GM18498 (cell line): ENCODE measurements at regions not wholly inside any gene's neighbourhood (a gene's known extent, or its start where the extent isn't known, plus 50 kb on each side); places are given as distances from the start of the nearest gene placed in this dataset.

Experiments used
- ATAC-seq: cut with Tn5 transposase; IDR thresholded peaks from one replicate; pipeline ENCODE4 v1.9.1; 2021; ENCODE audit warnings: mild to moderate bottlenecking, moderate library complexity; ENCODE audit not compliant: unreplicated experiment

GRCh38 chr4:157572951-157573350 lies 352.4 kb downstream of the GRIA2 start:
- ATAC-seq, result no peak

- ATAC-seq, result no peak
Observed at GRCh38 chr4:157572284-157572683, 351.8 kb downstream of the GRIA2 start.

- ATAC-seq, result no peak
Observed at GRCh38 chr4:157564771-157565170, 344.2 kb downstream of the GRIA2 start.

- ATAC-seq, result no peak
Observed at GRCh38 chr4:157564218-157564617, 343.7 kb downstream of the GRIA2 start.

GRCh38 chr4:157558016-157558415 lies 337.5 kb downstream of the GRIA2 start:
- ATAC-seq, result no peak

GRCh38 chr4:157550028-157550427 lies 329.5 kb downstream of the GRIA2 start:
- no peak for ATAC-seq

- no peak for ATAC-seq
Observed at GRCh38 chr4:157527954-157528353, 307.4 kb downstream of the GRIA2 start.

- no peak for ATAC-seq
Observed at GRCh38 chr4:157521906-157522305, 301.4 kb downstream of the GRIA2 start.

- ATAC-seq, result no peak
Observed at GRCh38 chr4:157514711-157515110, 294.2 kb downstream of the GRIA2 start.

GRCh38 chr4:157509341-157509740 lies 288.8 kb downstream of the GRIA2 start:
- ATAC-seq, result no peak

- ATAC-seq, result no peak
Observed at GRCh38 chr4:157502656-157503055, 282.1 kb downstream of the GRIA2 start.

- no peak for ATAC-seq
Observed at GRCh38 chr4:157459785-157460184, 239.3 kb downstream of the GRIA2 start.

GRCh38 chr4:157447195-157447594 lies 226.7 kb downstream of the GRIA2 start:
- ATAC-seq, result no peak

- no peak for ATAC-seq
Observed at GRCh38 chr4:157444014-157444413, 223.5 kb downstream of the GRIA2 start.

GRCh38 chr4:157443537-157443936 lies 223.0 kb downstream of the GRIA2 start:
- ATAC-seq, result no peak

GRCh38 chr4:157425897-157426296 lies 205.4 kb downstream of the GRIA2 start:
- no peak for ATAC-seq

- no peak for ATAC-seq
Observed at GRCh38 chr4:157423526-157424020, 203.0 kb downstream of the GRIA2 start.

- ATAC-seq, result no peak
Observed at GRCh38 chr4:157421365-157421764, 200.8 kb downstream of the GRIA2 start.
